Fibroblast of mammary gland (primary cell): ENCODE measurements at regions not wholly inside any gene's neighbourhood (a gene's known extent, or its start where the extent isn't known, plus 50 kb on each side); places are given as distances from the start of the nearest gene placed in this dataset.
A peak's percentile ranks its signal among the peaks of the same experiment; 100 is the strongest.

Experiments used
- DNase-seq: peaks from one replicate; pipeline ENCODE4 v3.0.0-alpha.2; 2010; ENCODE audit warnings: low read depth
- H3K4me3 ChIP-seq: 2 replicates; pipeline ENCODE4 v1.5.1; 2011; ENCODE audit warnings: low read depth, mild to moderate bottlenecking, low read length, moderate library complexity; ENCODE audit not compliant: control insufficient read depth
- TF ChIP-seq, protein P1 (sequence below): conservative IDR thresholded peaks from 2 replicates; pipeline ENCODE4 v1.5.1; 2011; ENCODE audit warnings: low read depth, low read length, inconsistent platforms; ENCODE audit not compliant: control insufficient read depth, insufficient read depth

DNA sequence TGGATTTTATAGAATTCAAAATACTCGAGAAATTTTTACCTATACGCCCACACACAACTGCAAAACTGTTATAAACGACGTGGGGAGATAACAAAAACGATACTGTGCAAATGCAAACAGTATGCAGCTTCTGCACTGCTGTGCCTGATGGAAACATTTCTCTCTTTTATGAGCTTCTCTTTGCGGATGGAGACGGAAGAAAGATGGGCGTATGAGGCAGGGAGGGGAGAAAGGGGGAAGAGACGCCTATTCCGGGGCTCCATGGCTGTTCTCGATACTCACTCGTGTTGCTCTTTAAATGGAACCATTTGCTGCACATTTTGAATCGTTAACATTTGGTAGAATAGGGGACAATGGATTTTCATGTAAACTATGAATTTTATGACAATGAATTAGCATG is 69.1 kb upstream of the EXOC2 start:
- TF ChIP-seq, protein P1, sequence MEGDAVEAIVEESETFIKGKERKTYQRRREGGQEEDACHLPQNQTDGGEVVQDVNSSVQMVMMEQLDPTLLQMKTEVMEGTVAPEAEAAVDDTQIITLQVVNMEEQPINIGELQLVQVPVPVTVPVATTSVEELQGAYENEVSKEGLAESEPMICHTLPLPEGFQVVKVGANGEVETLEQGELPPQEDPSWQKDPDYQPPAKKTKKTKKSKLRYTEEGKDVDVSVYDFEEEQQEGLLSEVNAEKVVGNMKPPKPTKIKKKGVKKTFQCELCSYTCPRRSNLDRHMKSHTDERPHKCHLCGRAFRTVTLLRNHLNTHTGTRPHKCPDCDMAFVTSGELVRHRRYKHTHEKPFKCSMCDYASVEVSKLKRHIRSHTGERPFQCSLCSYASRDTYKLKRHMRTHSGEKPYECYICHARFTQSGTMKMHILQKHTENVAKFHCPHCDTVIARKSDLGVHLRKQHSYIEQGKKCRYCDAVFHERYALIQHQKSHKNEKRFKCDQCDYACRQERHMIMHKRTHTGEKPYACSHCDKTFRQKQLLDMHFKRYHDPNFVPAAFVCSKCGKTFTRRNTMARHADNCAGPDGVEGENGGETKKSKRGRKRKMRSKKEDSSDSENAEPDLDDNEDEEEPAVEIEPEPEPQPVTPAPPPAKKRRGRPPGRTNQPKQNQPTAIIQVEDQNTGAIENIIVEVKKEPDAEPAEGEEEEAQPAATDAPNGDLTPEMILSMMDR = no peak
- H3K4me3 ChIP-seq = no peak overlapping the region
- DNase-seq = no peak

DNA sequence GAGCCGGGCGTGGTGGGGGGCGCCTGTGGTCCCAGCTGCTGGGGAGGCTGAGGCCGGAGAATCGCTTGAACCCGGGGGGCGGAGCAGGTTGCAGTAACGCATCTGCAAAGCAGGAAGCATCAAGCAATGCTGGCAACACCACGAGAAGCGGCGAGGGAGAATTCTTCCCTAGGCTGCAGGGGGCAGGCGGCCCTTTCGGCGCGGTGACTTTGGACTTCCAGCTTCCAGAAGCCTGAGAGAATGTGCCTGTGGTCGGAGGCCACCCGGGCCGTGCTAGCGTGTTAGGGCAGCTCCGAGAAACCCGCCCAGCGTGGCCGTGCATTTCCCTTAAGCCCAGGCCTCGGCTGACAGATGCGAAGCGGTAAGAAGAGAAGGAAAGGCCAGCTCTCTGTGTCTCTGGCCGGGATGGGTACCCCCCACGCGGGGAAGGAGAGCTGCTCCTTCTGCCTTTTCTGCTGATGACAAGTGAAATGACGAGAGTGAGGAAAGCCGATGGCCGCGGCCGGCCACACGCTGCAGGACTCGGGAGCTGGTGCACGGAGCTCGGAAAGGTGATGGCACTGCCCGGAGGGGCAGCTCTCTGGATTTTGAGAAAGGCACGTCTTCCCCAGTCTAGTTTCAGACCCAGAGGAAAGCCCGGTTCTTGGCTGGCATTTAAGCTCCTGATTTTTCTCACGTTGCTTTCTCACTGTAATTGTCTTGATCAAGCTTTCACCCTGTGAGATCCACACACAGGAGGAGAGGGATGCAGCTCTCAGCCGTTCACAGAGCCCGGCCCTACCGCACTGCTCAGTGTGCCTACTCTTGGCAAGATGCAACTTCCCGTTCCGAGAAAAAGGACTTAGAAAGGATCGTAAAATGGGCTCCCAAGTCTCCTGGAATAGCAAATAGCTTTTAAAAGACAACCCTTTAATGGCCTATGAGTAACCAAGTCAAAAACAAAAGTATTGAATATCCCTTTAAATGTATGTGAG is 68.3 kb upstream of the EXOC2 start:
- no peak for DNase-seq
- TF ChIP-seq, protein P1 = no peak
- H3K4me3 ChIP-seq = no peak overlapping the region

DNA sequence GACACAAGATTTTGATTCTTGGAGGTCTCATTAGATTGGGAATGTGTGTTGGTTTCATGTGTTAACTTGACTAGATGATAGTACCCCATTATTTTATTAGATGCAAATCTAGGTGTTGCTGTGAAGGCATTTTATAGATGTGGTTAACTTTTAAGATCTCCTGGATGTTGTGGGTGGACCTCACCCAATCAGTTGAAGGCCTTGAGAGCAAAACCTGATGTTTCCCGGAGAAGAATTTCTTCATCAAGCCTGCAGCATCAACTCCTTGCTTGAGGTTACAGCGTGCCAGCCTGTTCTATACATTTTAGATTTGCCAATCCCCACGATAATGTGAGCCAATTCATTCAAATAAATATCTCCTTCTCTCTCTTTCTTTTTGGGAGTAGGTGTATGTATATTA is 66.8 kb upstream of the EXOC2 start:
- no peak for DNase-seq
- H3K4me3 ChIP-seq = no peak overlapping the region
- TF ChIP-seq, protein P1 = no peak

DNA sequence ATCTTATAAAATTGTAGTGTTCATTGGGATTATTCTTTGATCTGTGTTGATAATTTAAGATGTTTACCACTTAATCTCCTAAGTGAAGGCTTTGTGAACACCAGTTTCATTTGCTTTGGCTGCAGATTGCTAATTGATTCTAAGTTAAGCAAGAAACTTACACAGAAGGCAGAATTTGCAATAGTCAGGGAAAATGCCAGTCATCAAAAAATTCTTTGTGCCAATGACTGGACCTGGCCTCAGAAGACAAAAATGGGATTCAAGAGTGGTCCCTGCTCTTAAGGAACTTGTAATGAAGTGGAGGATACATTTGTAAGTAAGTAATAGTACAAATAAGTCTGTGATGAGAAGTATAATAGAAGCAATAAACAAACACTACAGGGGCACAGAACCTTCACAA is 63.3 kb upstream of the EXOC2 start:
- DNase-seq = no peak
- TF ChIP-seq, protein P1 = no peak
- no peak overlapping the region for H3K4me3 ChIP-seq

DNA sequence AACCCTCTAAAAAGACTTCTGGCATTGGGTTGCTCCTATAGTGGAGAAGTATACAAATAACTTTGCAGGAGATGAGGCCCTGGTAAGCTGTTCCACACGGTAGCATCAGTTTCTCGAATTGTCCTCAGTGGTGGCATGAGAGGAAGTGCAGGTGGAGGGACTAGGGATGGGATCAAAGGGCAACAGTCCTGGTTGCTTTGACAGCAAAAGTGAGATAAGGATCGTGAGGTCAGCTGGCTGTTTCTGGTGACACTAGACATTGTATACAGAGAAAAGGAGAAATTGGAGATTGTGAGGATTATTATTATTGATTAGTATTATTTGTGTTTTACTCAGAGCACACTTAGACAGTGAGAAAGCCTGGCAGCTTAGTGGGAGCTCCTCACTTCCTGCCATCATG is 61.3 kb upstream of the EXOC2 start:
- TF ChIP-seq, protein P1 = no peak
- H3K4me3 ChIP-seq = no peak overlapping the region
- no peak for DNase-seq

DNA sequence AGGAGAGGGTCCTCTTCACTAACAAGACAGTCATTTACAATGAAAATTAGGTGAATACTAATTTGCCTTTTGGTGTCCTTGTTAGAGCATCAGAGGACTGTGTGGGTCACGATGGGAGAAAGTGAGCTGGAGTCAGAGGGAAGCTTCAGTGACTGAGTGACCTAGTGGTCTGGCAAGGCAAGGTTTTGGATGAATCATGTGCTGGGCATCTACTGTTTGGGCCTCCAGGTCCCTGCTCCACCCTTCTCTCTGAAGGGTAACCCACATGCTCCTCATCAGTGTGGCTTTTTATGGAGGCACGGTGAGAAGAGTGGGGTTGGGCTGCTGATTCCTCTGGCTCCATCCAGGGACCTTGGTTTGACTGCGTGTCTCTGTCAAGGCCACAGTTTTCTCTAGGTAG is 60.5 kb upstream of the EXOC2 start:
- TF ChIP-seq, protein P1 = no peak

More for the DNA sequence above, 60.5 kb upstream of the EXOC2 start:
- no peak overlapping the region for H3K4me3 ChIP-seq
- peak; percentile 2 for DNase-seq
